OCI-M1 (cell line): ENCODE measurements at regions not wholly inside any gene's neighbourhood (a gene's known extent, or its start where the extent isn't known, plus 50 kb on each side); places are given as distances from the start of the nearest gene placed in this dataset.

Experiments used
- DNase-seq: peaks from one replicate; lab custom pipeline; 2025; lab: John Stamatoyannopoulos, UW

GRCh38 chr9:118583414-118583813 lies 785.8 kb downstream of the BRINP1 start:
- DNase-seq = no peak

- DNase-seq = no peak
Observed at GRCh38 chr9:118586978-118587377, 782.3 kb downstream of the BRINP1 start.

GRCh38 chr9:118594428-118594827 lies 774.8 kb downstream of the BRINP1 start:
- no peak for DNase-seq

- no peak for DNase-seq
Observed at GRCh38 chr9:118595719-118596305, 773.4 kb downstream of the BRINP1 start.

GRCh38 chr9:118596374-118597015 lies 772.7 kb downstream of the BRINP1 start:
- no peak for DNase-seq

- no peak for DNase-seq
Observed at GRCh38 chr9:118606668-118607067, 762.6 kb downstream of the BRINP1 start.

- DNase-seq = no peak
Observed at GRCh38 chr9:118609355-118610044, 759.7 kb downstream of the BRINP1 start.

- no peak for DNase-seq
Observed at GRCh38 chr9:118612201-118612600, 757.0 kb downstream of the BRINP1 start.

GRCh38 chr9:118613996-118614395 lies 755.2 kb downstream of the BRINP1 start:
- no peak for DNase-seq

GRCh38 chr9:118618084-118618483 lies 751.2 kb downstream of the BRINP1 start:
- no peak for DNase-seq

- DNase-seq = no peak
Observed at GRCh38 chr9:118618849-118619248, 750.4 kb downstream of the BRINP1 start.

- DNase-seq = no peak
Observed at GRCh38 chr9:118624608-118625007, 744.6 kb downstream of the BRINP1 start.

GRCh38 chr9:118630079-118630478 lies 739.2 kb downstream of the BRINP1 start:
- DNase-seq = no peak

GRCh38 chr9:118630931-118631595 lies 738.2 kb downstream of the BRINP1 start:
- DNase-seq = no peak

GRCh38 chr9:118631956-118632355 lies 737.3 kb downstream of the BRINP1 start:
- no peak for DNase-seq

GRCh38 chr9:118635416-118635815 lies 733.8 kb downstream of the BRINP1 start:
- DNase-seq = no peak

- no peak for DNase-seq
Observed at GRCh38 chr9:118637681-118638080, 731.6 kb downstream of the BRINP1 start.

GRCh38 chr9:118640836-118641560 lies 728.2 kb downstream of the BRINP1 start:
- DNase-seq = no peak

- DNase-seq = no peak
Observed at GRCh38 chr9:118643118-118643517, 726.1 kb downstream of the BRINP1 start.

GRCh38 chr9:118644066-118644465 lies 725.2 kb downstream of the BRINP1 start:
- no peak for DNase-seq

GRCh38 chr9:118647331-118647730 lies 721.9 kb downstream of the BRINP1 start:
- no peak for DNase-seq

- no peak for DNase-seq
Observed at GRCh38 chr9:118650417-118650816, 718.8 kb downstream of the BRINP1 start.
